Heart left ventricle (tissue), 13 donors: ENCODE measurements at regions not wholly inside any gene's neighbourhood (a gene's known extent, or its start where the extent isn't known, plus 50 kb on each side); places are given as distances from the start of the nearest gene placed in this dataset.

Experiments used
- CTCF ChIP-seq, 12 donors: fragments of 200-600 bp; sonication (generic) in 4 of 12; IDR thresholded peaks; one replicate each; pipeline versions ENCODE4 v1.5.0 to v1.8.0; 2018 to 2022; ENCODE audit warnings: antibody characterized with exemption in 12 of 12, mild to moderate bottlenecking in 5 of 12
- POLR2A ChIP-seq, 2 donors: fragments of 450-650 bp; IDR thresholded peaks; one replicate each; pipeline ENCODE4 v1.6.1; 2017; ENCODE audit warnings: antibody characterized with exemption in 2 of 2, mild to moderate bottlenecking in 2 of 2, moderate library complexity in 2 of 2
- donor health status: ischemic (EF 13 %, LVEDD 7.1; RV severe dilation, severe dysfunction).
- donor health status: DM: no; HTN: yes; CAD: no.
- donor health status: DM: no; HTN: no; CAD: no.
- donor health status: ischemic (EF 25% LVEDD 6.9; RV normal size, moderate dysfunction).
- donor health status: ischemic (EF 25% LVEDD 5.7; RV mildly dilated, moderate dysfunction).
- donor health status: ischemic (EF 35%, LVEDD 5.7; RV mildly dilated, moderate dysfunction).
- donor health status: nonischemic (EF 11% LVEDD 7.7; RV severe dilation, severe dysfunction).
- donor health status: DM: yes; HTN: yes; CAD: no.
- donor health status: PGD.
- donor health status: ischemic (EF 29% LVEDD 5.4; RV normal size, mild dysfunction).
- donor health status: nonischemic (EF 23%, LVEDD 6.1; RV moderate dilation, normal function).

- no peak for TF ChIP-seq POLR2A (IDR thresholded peaks at IDR 0.05)
- no peak for TF ChIP-seq CTCF (IDR thresholded peaks at IDR 0.05)
Observed at GRCh38 chr7:135831455-135832195, 83.0 kb upstream of the FAM180A start.
